DND-41 (cell line): ENCODE measurements at regions not wholly inside any gene's neighbourhood (a gene's known extent, or its start where the extent isn't known, plus 50 kb on each side); places are given as distances from the start of the nearest gene placed in this dataset.

Experiments
- ATAC-seq: fragments of 200-7000 bp; cut with Tn5 transposase; 3 replicates; pipeline ENCODE4 v1.9.1; 2021; ENCODE audit warnings: low read depth; ENCODE audit not compliant: insufficient read depth
- DNase-seq: peaks from one replicate; pipeline ENCODE4 v3.0.0-alpha.2; 2020
- H2AFZ ChIP-seq: 2 replicates; pipeline ENCODE4 v1.6.0; 2012; ENCODE audit warnings: low read depth, low read length
- H3K27ac ChIP-seq: 2 replicates; pipeline ENCODE4 v1.5.1; 2012; ENCODE audit warnings: low read length, inconsistent platforms
- H3K27me3 ChIP-seq: fragments of 200-600 bp; sonication (generic); 2 replicates; pipeline ENCODE4 v1.6.0; 2012; ENCODE audit warnings: low read length, mild to moderate bottlenecking, inconsistent platforms; ENCODE audit not compliant: insufficient read depth, poor library complexity
- H3K36me3 ChIP-seq: 2 replicates; pipeline ENCODE4 v1.5.1; 2012; ENCODE audit warnings: low read length, inconsistent platforms; ENCODE audit not compliant: insufficient read depth
- H3K4me1 ChIP-seq: 2 replicates; pipeline ENCODE4 v1.5.1; 2012; ENCODE audit warnings: mild to moderate bottlenecking, low read length; ENCODE audit not compliant: insufficient read depth
- H3K4me2 ChIP-seq: 2 replicates; pipeline ENCODE4 v1.6.0; 2012; ENCODE audit warnings: mild to moderate bottlenecking, moderate library complexity, low read length, inconsistent platforms; ENCODE audit not compliant: insufficient read depth
- H3K4me3 ChIP-seq, 2 experiments: fragments of 200-600 bp in 1 of 2; shearing (Covaris generic) in 1 of 2; 2 replicates each; pipeline ENCODE4 v1.5.1; 2012 to 2016; ENCODE audit warnings: inconsistent platforms in 2 of 2, low read length in 2 of 2, mild to moderate bottlenecking in 2 of 2, low read depth in 1 of 2, moderate library complexity in 1 of 2
- H3K79me2 ChIP-seq: 2 replicates; pipeline ENCODE4 v1.6.0; 2012; ENCODE audit warnings: low read length, inconsistent platforms; ENCODE audit not compliant: insufficient read depth
- H3K9ac ChIP-seq: 2 replicates; pipeline ENCODE4 v1.6.0; 2012; ENCODE audit warnings: low read depth, mild to moderate bottlenecking, inconsistent platforms, low read length, moderate library complexity
- H3K9me3 ChIP-seq: 2 replicates; pipeline ENCODE4 v1.5.1; 2012; ENCODE audit warnings: low read length, moderate library complexity, mild to moderate bottlenecking, inconsistent platforms; ENCODE audit not compliant: insufficient read depth, severe bottlenecking
- H4K20me1 ChIP-seq: 2 replicates; pipeline ENCODE4 v1.6.0; 2012; ENCODE audit warnings: low read length; ENCODE audit not compliant: insufficient read depth
- EZH2 ChIP-seq: IDR thresholded peaks from 3 replicates; pipeline ENCODE4 v1.6.1; 2012; ENCODE audit warnings: borderline replicate concordance, low read depth, mild to moderate bottlenecking, moderate library complexity, low read length, inconsistent platforms; ENCODE audit not compliant: severe bottlenecking
- TF ChIP-seq, protein P1 (sequence below): IDR thresholded peaks from 2 replicates; pipeline ENCODE4 v1.5.1; 2012; ENCODE audit warnings: borderline replicate concordance, low read length, moderate library complexity, mild to moderate bottlenecking; ENCODE audit not compliant: poor library complexity, severe bottlenecking; ENCODE audit errors: extremely low read depth

DNA sequence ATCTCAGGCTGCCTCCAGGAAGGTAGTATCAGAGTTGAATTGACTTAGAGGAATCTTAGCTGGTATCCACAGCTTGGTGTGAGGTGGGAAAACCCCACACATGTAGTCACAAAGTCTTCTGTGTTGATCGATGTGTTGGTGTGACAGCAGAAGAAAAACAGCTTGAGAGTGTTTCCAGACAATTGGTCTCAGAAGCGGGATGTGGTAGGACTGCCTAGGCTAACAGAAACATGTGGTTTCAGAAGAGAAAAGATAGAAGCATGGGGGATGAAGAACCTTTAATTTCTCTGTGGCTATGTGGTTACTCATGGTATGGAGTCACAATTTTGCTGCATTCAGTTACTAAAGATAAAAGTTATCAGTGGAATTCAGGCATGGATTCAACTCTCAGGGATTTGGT lies 134.7 kb upstream of the SLITRK5 start:
- Histone ChIP-seq H3K4me1 (no peaks in the 10 kb centered on the region), H3K79me2 (no peaks in the 10 kb centered on the region), H3K4me3 (no peak overlapping the region), H3K36me3 (no peaks in the 10 kb centered on the region), H3K9me3 (no peaks in the 10 kb centered on the region), H3K4me2 (no peak overlapping the region), H3K9ac (no peak overlapping the region), H2AFZ (no peak overlapping the region), H3K27ac (no peak overlapping the region), H3K27me3 (no peaks in the 10 kb centered on the region), H4K20me1 (no peaks in the 10 kb centered on the region)
- TF ChIP-seq, protein P1, sequence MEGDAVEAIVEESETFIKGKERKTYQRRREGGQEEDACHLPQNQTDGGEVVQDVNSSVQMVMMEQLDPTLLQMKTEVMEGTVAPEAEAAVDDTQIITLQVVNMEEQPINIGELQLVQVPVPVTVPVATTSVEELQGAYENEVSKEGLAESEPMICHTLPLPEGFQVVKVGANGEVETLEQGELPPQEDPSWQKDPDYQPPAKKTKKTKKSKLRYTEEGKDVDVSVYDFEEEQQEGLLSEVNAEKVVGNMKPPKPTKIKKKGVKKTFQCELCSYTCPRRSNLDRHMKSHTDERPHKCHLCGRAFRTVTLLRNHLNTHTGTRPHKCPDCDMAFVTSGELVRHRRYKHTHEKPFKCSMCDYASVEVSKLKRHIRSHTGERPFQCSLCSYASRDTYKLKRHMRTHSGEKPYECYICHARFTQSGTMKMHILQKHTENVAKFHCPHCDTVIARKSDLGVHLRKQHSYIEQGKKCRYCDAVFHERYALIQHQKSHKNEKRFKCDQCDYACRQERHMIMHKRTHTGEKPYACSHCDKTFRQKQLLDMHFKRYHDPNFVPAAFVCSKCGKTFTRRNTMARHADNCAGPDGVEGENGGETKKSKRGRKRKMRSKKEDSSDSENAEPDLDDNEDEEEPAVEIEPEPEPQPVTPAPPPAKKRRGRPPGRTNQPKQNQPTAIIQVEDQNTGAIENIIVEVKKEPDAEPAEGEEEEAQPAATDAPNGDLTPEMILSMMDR = no peak
- no peak for TF ChIP-seq EZH2
- no peak for DNase-seq
- no peak for ATAC-seq

DNA sequence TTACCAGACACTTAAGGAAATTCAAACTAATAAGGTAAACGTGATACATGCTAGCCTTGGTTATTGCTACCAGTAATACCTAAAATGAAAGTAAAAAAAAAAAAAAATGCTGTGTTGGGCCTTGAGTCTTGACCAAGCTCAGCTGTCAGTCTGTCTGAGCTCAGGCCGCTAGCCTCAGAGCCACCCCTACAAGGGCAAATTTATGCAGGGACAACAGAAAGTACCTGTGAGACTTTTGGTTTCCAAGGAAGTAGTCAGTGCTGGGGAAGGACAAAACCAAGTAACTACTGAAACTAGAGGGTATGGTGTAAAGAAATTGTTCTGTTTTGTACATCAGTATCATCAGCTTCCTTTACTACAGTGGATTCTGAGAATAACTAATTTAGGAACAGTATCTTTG lies 134.3 kb upstream of the SLITRK5 start:
- Histone ChIP-seq H3K4me1 (no peaks in the 10 kb centered on the region), H3K9me3 (no peaks in the 10 kb centered on the region), H3K4me2 (no peak overlapping the region), H3K27ac (no peak overlapping the region), H3K36me3 (no peaks in the 10 kb centered on the region), H3K27me3 (no peaks in the 10 kb centered on the region), H4K20me1 (no peaks in the 10 kb centered on the region), H3K79me2 (no peaks in the 10 kb centered on the region), H3K4me3 (no peak overlapping the region), H2AFZ (no peak overlapping the region), H3K9ac (no peak overlapping the region)
- no peak for DNase-seq
- TF ChIP-seq, protein P1 = no peak
- no peak for TF ChIP-seq EZH2
- ATAC-seq = no peak

GRCh38 chr13:87537951-87538350 lies 133.2 kb upstream of the SLITRK5 start:
- no peak overlapping the region for H3K9ac ChIP-seq
- H2AFZ ChIP-seq = no peak overlapping the region
- H3K4me3 ChIP-seq = no peak overlapping the region
- H3K36me3 ChIP-seq = no peaks in the 10 kb centered on the region
- H3K9me3 ChIP-seq = no peaks in the 10 kb centered on the region
- ATAC-seq (no peak), DNase-seq (no peak)
- no peak overlapping the region for H3K4me2 ChIP-seq
- no peaks in the 10 kb centered on the region for H4K20me1 ChIP-seq
- no peak overlapping the region for H3K27ac ChIP-seq
- H3K4me1 ChIP-seq = no peaks in the 10 kb centered on the region
- no peaks in the 10 kb centered on the region for H3K79me2 ChIP-seq
- TF ChIP-seq EZH2 = no peak
- TF ChIP-seq, protein P1 = no peak
- H3K27me3 ChIP-seq = no peaks in the 10 kb centered on the region
